ENCODE measurements at regions not wholly inside any gene's neighbourhood (a gene's known extent, or its start where the extent isn't known, plus 50 kb on each side); places are given as distances from the start of the nearest gene placed in this dataset.
"Not testable (repeated sequence)": the region's sequence is repeated elsewhere in the genome, so short reads cannot be mapped to it uniquely, and the experiment has no call there.

- no peak for DNase-seq
Observed at GRCh38 chr3:87478716-87479115, 202.3 kb upstream of the POU1F1 start.

- DNase-seq: no peak
Observed at GRCh38 chr3:87473944-87474343, 197.6 kb upstream of the POU1F1 start.

GRCh38 chr3:87468938-87469337, 192.6 kb upstream of the POU1F1 start:
- no peak for DNase-seq

- no peak for DNase-seq
Observed at GRCh38 chr3:87468235-87468634, 191.9 kb upstream of the POU1F1 start.

GRCh38 chr3:87462228-87462627, 185.8 kb upstream of the POU1F1 start:
- no peak for DNase-seq

- no peak for DNase-seq
Observed at GRCh38 chr3:87461443-87461842, 185.1 kb upstream of the POU1F1 start.

GRCh38 chr3:87461036-87461435, 184.7 kb upstream of the POU1F1 start:
- no peak for DNase-seq

GRCh38 chr3:87448558-87448957, 172.2 kb upstream of the POU1F1 start:
- DNase-seq: no peak

GRCh38 chr3:87446849-87447387, 170.5 kb upstream of the POU1F1 start:
- no peak for DNase-seq

GRCh38 chr3:87442470-87442869, 166.1 kb upstream of the POU1F1 start:
- no peak for DNase-seq

GRCh38 chr3:87437765-87438164, 161.4 kb upstream of the POU1F1 start:
- DNase-seq: no peak

GRCh38 chr3:87436781-87437543, 160.6 kb upstream of the POU1F1 start:
- no peak for DNase-seq

- DNase-seq: no peak
Observed at GRCh38 chr3:87435926-87436620, 159.7 kb upstream of the POU1F1 start.

- not testable (repeated sequence) for DNase-seq
Observed at GRCh38 chr3:87433445-87433844, 157.1 kb upstream of the POU1F1 start.

- DNase-seq: no peak
Observed at GRCh38 chr3:87426918-87427317, 150.5 kb upstream of the POU1F1 start.

GRCh38 chr3:87425056-87425455, 148.7 kb upstream of the POU1F1 start:
- no peak for DNase-seq

GRCh38 chr3:87423336-87423735, 147.0 kb upstream of the POU1F1 start:
- DNase-seq: no peak

GRCh38 chr3:87422333-87422732, 145.9 kb upstream of the POU1F1 start:
- DNase-seq: no peak

GRCh38 chr3:87420171-87420570, 143.8 kb upstream of the POU1F1 start:
- DNase-seq: no peak

GRCh38 chr3:87414271-87414670, 137.9 kb upstream of the POU1F1 start:
- DNase-seq: no peak

GRCh38 chr3:87413814-87414213, 137.4 kb upstream of the POU1F1 start:
- DNase-seq: no peak

- DNase-seq: no peak
Observed at GRCh38 chr3:87410110-87410509, 133.7 kb upstream of the POU1F1 start.

- DNase-seq: no peak
Observed at GRCh38 chr3:87398168-87398801, 121.9 kb upstream of the POU1F1 start.

- DNase-seq: no peak
Observed at GRCh38 chr3:87397211-87397610, 120.8 kb upstream of the POU1F1 start.

All from central memory CD4-positive, alpha-beta T cell (primary cell).